HG03432 (cell line): ENCODE measurements at regions not wholly inside any gene's neighbourhood (a gene's known extent, or its start where the extent isn't known, plus 50 kb on each side); places are given as distances from the start of the nearest gene placed in this dataset.
"Not testable (repeated sequence)": the region's sequence is repeated elsewhere in the genome, so short reads cannot be mapped to it uniquely, and the experiment has no call there.

Experiments
- ATAC-seq: cut with Tn5 transposase; IDR thresholded peaks from one replicate; pipeline ENCODE4 v1.9.1; 2021; ENCODE audit warnings: mild to moderate bottlenecking, moderate library complexity; ENCODE audit not compliant: unreplicated experiment

- no peak for ATAC-seq
These were observed 82.5 kb upstream of the PITRM1 start for GRCh38 chr10:3255075-3255474.

DNA sequence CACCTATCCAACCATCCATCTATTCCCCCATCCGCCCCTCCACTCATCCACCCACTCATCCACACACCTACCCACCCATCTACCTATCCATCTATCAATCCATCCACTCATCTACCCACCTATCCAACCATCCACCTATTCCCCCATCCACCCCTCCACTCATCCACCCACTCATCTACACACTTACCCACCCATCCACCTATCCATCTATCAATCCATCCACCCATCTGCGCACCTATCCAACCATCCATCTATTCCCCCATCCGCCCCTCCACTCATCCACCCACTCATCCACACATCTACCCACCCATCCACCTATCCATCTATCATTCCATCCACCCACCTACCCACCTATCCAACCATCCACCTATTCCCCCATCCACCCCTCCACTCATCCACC lies 81.4 kb upstream of the PITRM1 start:
- ATAC-seq = not testable (repeated sequence)

DNA sequence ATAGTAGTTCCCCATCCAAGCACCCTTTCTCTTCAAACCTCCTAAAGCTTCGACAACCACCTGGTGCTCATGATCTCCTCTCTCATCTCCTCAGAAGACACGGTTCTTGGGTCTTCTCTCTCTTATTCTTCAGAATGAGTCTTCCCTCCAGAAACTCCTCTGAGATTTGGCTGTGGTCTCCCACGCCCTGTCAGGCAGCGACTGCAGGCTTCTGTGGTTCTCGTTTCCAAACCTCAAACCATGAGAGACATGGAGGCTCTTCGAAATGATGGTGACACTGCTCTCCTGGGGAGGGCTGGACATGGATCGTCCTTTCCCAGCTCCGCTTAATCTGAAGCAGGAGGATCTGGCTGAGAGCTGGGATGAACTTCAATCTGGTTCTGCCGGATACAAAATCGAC lies 78.6 kb upstream of the PITRM1 start:
- ATAC-seq = no peak

DNA sequence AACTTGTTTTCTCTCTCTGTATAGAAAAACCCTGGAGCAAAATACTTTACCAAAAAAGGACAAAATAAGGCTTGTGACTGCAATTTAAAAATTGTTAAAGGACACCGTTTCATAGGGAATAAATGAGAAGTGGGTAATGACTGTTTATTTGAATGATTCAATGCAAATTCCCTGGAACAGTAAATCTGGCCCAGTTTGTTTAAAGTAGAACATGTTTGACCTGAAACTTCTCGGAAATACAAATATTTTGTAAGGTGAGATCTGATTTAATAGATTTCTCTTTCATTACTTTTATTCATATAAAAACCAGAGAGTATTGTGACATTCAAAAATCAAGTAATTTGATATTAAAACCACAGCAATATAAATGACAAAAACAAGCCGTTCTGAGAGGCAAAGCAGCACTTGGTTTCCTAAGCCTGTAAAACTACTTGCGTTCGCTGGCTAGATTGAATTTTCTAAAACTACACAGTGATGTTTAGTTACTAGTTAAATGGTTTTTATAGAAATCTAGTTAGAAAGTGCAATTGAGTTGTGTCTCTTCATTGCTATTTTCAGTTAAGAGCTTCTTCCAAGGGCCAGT lies 76.8 kb upstream of the PITRM1 start:
- no peak for ATAC-seq

DNA sequence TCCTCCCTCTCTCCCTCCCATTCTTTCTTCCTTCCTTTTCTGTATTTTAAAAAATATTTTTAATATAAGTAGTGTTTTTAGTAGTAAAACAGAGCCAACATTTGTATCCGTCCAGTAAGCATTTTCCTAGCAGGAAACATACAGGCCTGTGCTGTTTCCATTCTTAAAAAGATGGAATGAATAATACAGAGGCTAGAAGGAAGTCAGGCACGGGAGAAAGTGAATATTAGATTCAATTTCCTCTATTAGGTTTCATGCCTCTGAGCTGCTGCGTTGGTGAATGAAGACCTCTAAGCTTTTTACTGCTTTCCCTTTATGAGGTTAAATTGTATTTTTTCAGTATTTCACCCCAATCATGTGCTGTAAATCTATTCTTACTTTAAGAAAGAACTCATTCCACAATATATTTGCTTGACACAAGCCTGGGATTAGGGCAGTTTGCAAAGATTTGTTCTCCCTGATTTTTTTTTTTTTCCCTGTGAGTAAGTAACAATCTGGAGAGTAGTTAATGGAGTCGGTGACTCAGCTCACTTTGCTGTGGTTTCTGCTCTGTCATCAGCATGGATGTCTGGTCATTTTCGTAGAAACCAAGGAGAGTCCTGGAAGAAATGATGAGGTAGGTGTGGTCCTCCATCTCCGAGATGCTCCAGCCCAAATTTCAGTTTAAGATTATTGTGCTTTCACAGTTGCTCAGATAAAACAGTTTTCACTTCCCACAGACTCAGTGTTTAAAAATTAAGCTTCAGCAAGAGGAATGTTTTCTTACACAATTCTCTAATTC lies 76.1 kb upstream of the PITRM1 start:
- ATAC-seq = no peak

GRCh38 chr10:3245395-3245794 lies 72.8 kb upstream of the PITRM1 start:
- ATAC-seq = no peak

DNA sequence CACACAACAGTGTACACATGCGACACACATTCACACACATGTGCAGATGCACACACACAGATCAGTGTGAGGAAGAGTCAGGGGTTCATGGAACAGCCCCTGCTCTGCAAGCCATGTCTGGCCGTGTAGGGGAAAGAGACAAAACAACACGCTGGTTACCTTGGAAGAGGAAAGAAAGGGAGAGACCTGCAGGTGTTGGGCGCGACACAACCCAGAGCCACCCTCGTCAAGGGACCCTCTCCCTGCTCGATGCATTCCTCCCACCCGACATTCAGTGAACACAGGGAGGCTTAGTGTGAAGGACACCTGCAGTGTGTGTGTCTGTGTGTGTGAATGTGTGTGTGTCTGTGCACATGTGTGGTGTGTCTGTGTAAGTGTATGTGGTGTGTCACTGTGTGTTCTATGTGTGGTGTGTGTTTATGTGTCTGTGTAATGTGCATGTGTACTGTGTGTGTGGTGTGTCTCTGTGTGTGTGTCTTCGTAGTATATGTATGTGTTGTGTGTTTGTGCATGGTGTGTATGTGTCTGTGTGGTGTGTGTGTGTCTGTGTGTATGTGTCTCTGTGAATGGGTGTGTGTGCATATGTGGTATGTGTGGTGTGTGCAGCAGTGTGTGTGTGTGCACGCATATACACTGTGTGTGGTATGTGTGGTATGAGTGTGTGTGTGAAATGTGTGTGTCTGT lies 69.5 kb upstream of the PITRM1 start:
- ATAC-seq = no peak

DNA sequence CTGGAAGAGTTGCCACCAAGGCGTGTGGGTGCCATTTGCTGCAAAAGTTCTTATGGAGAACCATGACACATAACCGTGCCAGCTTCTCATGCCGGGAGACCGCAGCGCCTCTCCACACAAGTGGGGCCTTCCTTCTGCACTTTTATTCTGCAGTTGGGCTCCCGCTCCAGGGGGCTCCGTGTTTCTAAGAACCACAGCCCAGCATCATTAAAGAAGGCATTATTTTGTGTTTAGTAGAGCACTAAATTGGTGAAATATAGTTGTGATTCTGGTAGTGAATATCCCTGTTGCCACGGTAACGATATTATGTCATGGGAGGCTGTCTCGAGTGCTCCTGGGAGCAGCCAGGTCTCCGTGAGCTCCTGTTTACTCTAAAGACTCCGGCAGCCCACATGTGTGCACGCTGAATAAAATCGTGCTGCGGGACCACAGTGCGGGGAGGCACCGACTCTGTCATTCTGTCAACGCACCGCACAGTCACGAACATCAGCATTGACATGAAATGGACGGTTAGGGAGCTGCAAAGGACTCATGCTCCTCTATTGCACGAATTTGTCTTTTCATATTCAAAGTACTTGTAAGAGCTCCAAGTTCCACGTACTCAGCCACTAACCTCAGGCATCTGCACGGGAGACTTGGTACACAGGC lies 68.8 kb upstream of the PITRM1 start:
- no peak for ATAC-seq

DNA sequence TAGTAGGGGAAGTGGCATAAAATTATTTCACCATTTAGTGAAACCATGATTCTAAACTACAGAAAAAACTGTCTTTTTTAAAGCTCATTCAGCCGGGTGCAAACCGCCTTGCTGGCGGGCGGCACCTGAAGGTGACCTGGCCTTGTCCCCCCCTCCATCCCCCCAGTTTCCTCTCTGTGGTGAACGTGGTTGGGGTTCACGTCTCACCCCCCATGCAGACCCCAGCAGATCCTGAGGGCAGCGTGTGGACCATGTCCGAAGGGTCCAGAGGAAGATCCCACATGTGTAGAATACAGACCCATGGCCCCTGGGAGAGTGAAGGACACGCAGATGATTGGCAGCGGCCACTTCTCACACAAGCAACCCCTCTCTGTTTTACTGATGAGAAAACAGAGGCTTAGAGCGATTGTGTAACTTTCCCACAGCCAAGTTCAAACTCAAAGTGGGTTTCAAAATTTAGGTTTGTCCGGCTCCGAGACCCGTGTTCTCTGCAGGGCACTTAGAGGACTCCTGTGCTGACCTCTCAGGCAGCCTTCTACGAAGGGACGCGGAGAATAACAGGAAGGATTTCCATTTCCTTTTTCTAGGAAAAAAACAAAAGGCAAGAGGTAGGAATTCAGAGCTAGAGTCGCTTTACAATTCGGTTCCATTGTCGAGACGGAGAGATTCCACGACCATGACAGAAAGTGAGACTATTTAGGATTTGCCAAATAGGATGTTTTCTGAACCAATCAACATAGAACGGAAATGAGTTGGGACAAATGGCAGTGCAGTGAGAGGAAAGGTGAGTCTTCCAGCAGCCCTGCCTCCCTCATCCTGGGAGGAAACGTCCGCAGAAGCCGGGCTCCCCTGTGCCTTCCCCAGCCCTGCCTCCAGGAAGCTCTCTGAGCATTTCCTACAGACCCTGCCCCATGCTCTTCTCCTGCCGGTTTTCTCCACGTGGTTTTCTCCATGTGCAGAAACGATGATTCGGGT lies 67.6 kb upstream of the PITRM1 start:
- no peak for ATAC-seq

DNA sequence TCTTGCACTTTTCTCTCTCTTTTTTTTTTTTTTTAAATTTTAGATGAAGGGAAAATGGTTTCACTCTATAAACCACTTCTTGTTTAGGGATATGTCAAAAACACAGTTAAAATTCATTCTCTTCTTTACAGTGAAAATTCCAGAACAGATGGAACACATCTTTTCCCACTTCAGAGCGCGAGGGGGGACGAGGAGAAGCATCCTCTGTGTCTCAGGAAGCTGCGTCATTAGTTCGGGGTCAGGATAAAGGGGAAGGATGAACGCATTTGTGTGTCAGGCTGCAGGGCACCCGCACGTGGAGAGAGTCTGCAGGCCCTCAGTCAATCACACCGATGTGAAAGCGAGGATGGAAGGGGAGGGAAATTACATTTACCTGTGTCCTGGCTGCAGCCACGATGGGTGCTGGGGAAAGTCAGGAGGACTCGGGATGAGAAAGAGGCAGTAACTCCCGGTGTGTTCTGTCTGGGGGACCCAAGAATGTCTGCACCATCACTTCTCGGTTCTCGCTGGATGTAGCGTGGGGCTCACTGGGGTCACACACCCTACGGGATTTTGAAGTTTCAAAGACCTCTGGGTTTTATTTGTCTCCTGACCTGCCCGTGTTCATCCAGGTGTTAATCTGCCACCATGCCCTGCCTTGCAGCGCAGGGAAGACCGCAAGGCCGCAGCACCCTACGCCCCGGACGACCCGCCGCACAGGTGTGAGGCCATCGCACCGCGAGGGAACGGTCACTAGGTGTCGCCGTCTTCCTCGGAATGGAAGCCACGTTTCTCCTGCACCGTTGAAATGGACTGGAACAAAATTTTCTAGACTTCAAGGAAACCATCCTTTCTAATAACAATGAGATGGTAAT lies 66.7 kb upstream of the PITRM1 start:
- ATAC-seq = peak; percentile 74

DNA sequence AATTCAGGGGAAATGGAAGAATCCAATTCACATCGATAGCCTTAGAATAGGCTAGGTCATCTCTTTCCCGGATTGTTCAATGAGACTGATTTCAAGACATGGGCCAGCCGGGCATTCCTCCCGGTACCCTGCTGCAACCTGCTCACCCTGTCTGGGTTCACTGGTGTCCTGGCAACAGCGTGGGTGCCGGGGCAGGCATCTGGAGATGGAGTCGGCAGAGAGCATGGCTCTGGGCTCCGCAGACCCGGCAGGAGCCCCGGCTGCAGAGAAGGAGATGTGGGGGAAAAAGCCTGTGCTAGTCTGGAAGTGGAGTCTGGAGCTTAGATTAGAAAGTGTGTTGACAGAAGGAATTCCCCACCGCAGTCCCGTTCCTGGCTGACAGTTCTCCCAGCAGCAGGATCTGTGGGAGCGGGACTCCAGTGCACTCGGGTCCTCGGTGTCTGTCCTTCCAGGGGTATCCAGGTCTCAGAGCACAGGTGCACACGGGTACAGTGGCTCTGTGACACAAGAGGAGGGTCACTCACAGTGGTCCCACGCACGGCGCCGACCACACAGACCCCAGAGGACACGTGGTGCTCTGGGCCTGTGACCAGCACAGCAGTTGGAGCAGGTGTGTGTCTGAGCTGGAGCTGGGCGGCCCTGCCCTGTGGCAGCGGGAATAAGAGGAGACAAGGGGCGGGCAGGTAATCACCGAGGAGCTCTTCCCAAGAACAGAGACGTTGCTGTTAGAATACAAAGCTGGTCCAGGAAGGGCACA lies 65.7 kb upstream of the PITRM1 start:
- no peak for ATAC-seq

GRCh38 chr10:3237530-3237929 lies 64.9 kb upstream of the PITRM1 start:
- no peak for ATAC-seq

DNA sequence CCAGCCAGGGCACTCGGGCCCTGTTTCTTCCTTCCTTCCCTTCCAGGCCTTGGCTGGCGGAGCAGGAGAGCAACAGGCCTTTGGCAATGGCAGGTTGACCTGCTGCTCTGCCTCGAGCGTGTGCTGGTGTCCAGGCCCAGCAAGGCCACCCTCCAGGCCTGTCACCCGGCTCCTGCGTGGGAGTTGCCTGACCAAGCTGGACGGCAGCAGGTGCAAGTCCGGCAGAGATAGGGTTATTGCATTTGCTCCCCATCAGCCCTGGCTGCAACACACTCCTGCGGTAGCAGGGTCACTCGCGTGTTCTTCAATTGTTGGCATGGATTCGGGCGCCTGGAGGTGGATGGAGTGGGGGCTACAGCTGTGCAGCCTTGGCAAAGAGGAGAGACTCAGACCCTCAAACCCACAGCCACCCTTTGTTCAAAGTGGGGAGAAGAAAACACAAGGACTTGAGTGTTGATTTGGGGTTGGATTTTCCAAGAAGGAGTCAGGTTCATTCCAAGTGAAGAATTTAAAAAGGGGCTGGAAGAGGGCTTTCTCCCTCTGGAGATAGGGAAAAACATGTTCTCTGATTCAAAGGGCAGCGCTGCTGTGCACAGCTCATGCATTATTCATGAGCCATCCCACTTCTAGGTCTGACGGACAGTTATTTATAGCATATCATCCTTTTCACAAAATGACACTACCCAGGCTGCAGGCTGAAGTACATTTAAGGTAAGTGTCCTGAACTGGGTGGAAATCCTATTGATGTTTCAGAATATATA lies 64.2 kb upstream of the PITRM1 start:
- ATAC-seq = no peak

- ATAC-seq = no peak
These were observed 63.5 kb upstream of the PITRM1 start for GRCh38 chr10:3235996-3236510.

DNA sequence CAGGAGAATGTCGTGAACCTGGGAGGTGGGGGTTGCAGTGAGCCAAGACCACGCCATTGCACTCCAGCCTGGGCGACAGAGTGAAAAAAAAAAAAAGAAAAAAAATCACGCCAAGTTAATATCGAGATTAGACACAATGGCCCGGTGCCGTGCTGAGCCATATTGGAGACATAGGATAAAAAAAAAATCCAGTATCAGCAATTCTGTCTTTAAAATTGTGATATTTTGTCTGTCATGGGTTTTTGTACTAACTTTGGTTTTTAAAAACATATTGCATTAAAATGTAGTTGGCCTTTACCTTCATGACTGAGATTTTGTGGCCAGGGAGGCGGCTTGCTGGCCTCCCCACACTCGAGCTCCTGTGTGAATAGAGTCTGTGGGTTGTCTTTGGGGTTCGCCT lies 62.8 kb upstream of the PITRM1 start:
- ATAC-seq = no peak

DNA sequence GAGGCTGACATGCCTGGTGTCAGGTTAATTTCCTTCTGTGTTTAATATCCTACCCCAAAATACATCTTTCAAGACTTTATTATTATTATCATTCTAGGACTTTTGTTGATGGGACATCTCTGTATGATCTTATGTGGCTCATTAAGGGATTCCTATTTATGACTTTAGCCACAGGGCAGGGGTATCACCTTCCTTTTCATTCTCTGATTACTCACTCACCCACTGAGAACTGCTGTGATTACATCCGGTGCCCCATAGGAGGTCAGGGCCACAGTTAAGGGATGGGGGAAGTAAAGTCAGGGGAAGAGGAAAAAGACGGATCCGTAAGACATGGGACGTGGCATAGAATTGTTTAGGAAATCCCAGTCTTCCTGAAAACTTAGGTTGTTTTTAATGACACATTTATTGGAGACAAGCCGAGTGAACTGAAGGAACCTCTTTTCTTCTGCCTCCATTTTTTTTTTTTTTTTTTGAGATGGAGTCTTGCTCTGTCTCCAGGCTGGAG lies 61.0 kb upstream of the PITRM1 start:
- ATAC-seq = no peak

DNA sequence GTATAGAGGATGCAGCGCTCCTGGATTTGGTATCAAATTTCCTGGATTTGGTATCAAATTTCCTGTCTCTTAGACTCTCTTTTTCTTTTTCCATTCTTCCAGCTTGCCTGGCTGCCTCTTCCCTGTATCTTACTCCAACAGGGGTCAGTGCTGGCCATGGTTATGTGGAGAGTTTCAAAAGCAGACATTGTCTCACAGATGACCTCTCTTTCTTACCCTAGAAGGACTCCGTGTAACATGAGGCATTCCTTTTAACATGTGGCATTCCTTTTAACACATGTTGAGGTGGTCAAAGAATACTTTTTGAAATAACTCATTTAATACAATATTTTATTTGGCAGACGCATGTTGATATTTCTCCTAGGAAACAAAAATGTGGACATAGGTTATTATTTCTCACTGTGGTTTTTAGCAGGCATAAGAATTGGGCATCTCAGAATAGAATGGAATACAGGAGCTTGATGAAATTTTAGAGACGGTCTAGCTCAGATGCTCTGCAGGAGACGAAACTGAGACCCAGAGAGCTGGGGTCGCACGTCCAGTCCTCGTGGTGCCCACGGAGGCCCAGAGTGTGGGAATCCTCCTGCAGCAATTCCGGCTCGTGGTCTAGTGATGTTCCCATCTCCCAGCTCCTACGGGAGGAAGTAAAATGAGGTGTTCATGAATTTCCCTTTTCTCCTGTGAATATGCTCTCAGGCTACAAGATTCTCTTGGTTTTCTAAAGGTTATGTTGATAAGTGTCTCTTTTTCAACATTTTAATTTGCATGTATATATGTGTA lies 59.6 kb upstream of the PITRM1 start:
- ATAC-seq = no peak
